HG02840 (cell line): ENCODE measurements at regions not wholly inside any gene's neighbourhood (a gene's known extent, or its start where the extent isn't known, plus 50 kb on each side); places are given as distances from the start of the nearest gene placed in this dataset.

Source experiments
- ATAC-seq: cut with Tn5 transposase; IDR thresholded peaks from one replicate; pipeline ENCODE4 v1.9.1; 2021; ENCODE audit warnings: mild to moderate bottlenecking, moderate library complexity, moderate number of reproducible peaks; ENCODE audit not compliant: unreplicated experiment, low FRiP score

- ATAC-seq = no peak
Observed at GRCh38 chr18:34583895-34584294, 126.2 kb upstream of the DTNA start.

- no peak for ATAC-seq
Observed at GRCh38 chr18:34590503-34590902, 119.6 kb upstream of the DTNA start.

- no peak for ATAC-seq
Observed at GRCh38 chr18:34591920-34592444, 118.1 kb upstream of the DTNA start.

- no peak for ATAC-seq
Observed at GRCh38 chr18:34592481-34592880, 117.6 kb upstream of the DTNA start.

- no peak for ATAC-seq
Observed at GRCh38 chr18:34592961-34593382, 117.1 kb upstream of the DTNA start.

GRCh38 chr18:34594266-34594665, 115.8 kb upstream of the DTNA start:
- ATAC-seq = no peak

- no peak for ATAC-seq
Observed at GRCh38 chr18:34595690-34596089, 114.4 kb upstream of the DTNA start.

GRCh38 chr18:34598120-34598635, 111.9 kb upstream of the DTNA start:
- ATAC-seq = no peak

GRCh38 chr18:34600158-34600557, 109.9 kb upstream of the DTNA start:
- ATAC-seq = no peak

GRCh38 chr18:34600874-34601656, 109.0 kb upstream of the DTNA start:
- ATAC-seq = no peak

GRCh38 chr18:34604591-34604990, 105.5 kb upstream of the DTNA start:
- ATAC-seq = no peak

- ATAC-seq = no peak
Observed at GRCh38 chr18:34606851-34607250, 103.2 kb upstream of the DTNA start.

- no peak for ATAC-seq
Observed at GRCh38 chr18:34608064-34608463, 102.0 kb upstream of the DTNA start.

GRCh38 chr18:34609986-34610648, 100.0 kb upstream of the DTNA start:
- no peak for ATAC-seq

GRCh38 chr18:34611904-34612303, 98.2 kb upstream of the DTNA start:
- no peak for ATAC-seq

- no peak for ATAC-seq
Observed at GRCh38 chr18:34620258-34620861, 89.7 kb upstream of the DTNA start.

- no peak for ATAC-seq
Observed at GRCh38 chr18:34623557-34623956, 86.5 kb upstream of the DTNA start.

- no peak for ATAC-seq
Observed at GRCh38 chr18:34624551-34624950, 85.5 kb upstream of the DTNA start.

GRCh38 chr18:34626404-34627136, 83.5 kb upstream of the DTNA start:
- no peak for ATAC-seq

GRCh38 chr18:34627137-34627920, 82.8 kb upstream of the DTNA start:
- ATAC-seq = no peak
